ENCODE measurements at regions not wholly inside any gene's neighbourhood (a gene's known extent, or its start where the extent isn't known, plus 50 kb on each side); places are given as distances from the start of the nearest gene placed in this dataset.

DNA sequence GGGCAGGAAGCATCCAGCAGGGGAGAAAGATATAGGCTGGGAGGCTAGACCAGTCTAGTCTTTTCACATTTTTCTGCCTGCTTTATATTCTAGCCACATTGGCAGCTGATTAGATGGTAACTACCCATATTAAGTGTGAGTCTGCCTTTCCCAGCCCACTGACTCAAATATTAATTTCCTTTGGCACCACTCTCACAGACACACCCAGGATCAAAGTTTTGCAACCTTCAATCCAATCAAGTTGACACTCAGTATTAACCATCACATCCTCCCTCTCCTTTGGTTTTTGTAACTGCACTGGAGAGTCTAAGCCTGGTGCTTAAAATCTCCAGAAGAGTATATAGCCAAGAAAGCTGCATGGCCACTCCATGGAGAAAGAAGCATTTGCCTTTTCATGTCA, 560.4 kb downstream of the GRXCR1 start:
- Histone ChIP-seq H3K27ac (ENCODE audit: control insufficient read depth, insufficient read depth, low read length) (no peak overlapping the region), H3K4me1 (ENCODE audit: control insufficient read depth, extremely low read depth, insufficient read depth, low read length) (peaks cover 12% of the 10 kb centered on the region), H3K36me3 (ENCODE audit: control insufficient read depth in 2 of 2, extremely low read depth in 1 of 2, insufficient read depth in 2 of 2, low read length in 2 of 2) (no peaks in the 10 kb centered on the region), H3K9me1 (ENCODE audit: control insufficient read depth, extremely low read depth, insufficient read depth, low read length) (no peaks in the 10 kb centered on the region), H3K79me2 (ENCODE audit: control insufficient read depth, insufficient read depth, low read length) (no peaks in the 10 kb centered on the region), H4K20me1 (ENCODE audit: control insufficient read depth, extremely low read depth, insufficient read depth, low read length) (no peaks in the 10 kb centered on the region), H3K9ac (ENCODE audit: control insufficient read depth, extremely low read depth, insufficient read depth, low read length) (no peak overlapping the region), H2AFZ (ENCODE audit: control insufficient read depth, low read length) (no peak overlapping the region), H3K9me3 (ENCODE audit: control insufficient read depth, low read depth, low read length) (no peaks in the 10 kb centered on the region), H3K4me3 (ENCODE audit: control insufficient read depth in 2 of 3, extremely low read depth in 1 of 3, insufficient read depth in 2 of 3, low read depth in 1 of 3, low read length in 3 of 3) (no peak overlapping the region), H3K4me2 (ENCODE audit: control insufficient read depth, extremely low read depth, insufficient read depth, low read depth, low read length) (no peak overlapping the region), H3K27me3 (ENCODE audit: control insufficient read depth, extremely low read depth, insufficient read depth, low read length) (no peaks in the 10 kb centered on the region)
- FAIRE-seq (no peak), DNase-seq (ENCODE audit: low read depth, low spot score) (no peak)
- dilution Hi-C loops (cut with MboI; ENCODE audit: extremely low pct_ligation_motif_present, low sequenced_read_pairs): no loop called here
- no peak for TF ChIP-seq EZH2 (IDR thresholded peaks at IDR 0.05; ENCODE audit: low read length)
- TF ChIP-seq, protein P1, sequence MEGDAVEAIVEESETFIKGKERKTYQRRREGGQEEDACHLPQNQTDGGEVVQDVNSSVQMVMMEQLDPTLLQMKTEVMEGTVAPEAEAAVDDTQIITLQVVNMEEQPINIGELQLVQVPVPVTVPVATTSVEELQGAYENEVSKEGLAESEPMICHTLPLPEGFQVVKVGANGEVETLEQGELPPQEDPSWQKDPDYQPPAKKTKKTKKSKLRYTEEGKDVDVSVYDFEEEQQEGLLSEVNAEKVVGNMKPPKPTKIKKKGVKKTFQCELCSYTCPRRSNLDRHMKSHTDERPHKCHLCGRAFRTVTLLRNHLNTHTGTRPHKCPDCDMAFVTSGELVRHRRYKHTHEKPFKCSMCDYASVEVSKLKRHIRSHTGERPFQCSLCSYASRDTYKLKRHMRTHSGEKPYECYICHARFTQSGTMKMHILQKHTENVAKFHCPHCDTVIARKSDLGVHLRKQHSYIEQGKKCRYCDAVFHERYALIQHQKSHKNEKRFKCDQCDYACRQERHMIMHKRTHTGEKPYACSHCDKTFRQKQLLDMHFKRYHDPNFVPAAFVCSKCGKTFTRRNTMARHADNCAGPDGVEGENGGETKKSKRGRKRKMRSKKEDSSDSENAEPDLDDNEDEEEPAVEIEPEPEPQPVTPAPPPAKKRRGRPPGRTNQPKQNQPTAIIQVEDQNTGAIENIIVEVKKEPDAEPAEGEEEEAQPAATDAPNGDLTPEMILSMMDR (optimal IDR thresholded peaks at IDR 0.05 in 1 of 3, IDR thresholded peaks at IDR 0.05 in 1 of 3, conservative IDR thresholded peaks at IDR 0.05 in 1 of 3; ENCODE audit: extremely low read depth in 1 of 3, insufficient read depth in 2 of 3, low read length in 3 of 3): no peak

DNA sequence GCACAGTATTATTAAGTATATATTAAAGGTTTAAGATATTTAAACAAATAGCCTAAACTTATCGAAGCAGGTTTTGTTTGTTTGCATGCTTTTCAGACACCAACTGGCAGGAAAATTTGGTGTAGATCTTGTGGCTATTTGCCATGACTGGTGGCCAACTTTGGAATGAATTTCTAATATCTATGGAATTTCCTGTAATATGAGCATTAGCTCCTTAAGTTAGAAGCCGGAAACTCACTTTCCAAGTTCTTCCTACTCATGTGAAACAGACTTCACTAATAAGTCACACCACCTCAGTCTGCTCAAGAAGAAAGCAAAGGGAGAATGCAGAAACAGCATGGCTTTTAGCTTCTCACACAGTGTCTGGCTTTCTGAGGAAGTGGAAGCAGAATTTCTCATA, 563.9 kb downstream of the GRXCR1 start:
- Histone ChIP-seq H3K79me2 (ENCODE audit: control insufficient read depth, insufficient read depth, low read length) (no peaks in the 10 kb centered on the region), H3K36me3 (ENCODE audit: control insufficient read depth in 2 of 2, extremely low read depth in 1 of 2, insufficient read depth in 2 of 2, low read length in 2 of 2) (no peaks in the 10 kb centered on the region), H2AFZ (ENCODE audit: control insufficient read depth, low read length) (no peak overlapping the region), H3K4me3 (ENCODE audit: control insufficient read depth in 2 of 3, extremely low read depth in 1 of 3, insufficient read depth in 2 of 3, low read depth in 1 of 3, low read length in 3 of 3) (peak overlapping the region in 1 of 3 experiments; percentile 10), H4K20me1 (ENCODE audit: control insufficient read depth, extremely low read depth, insufficient read depth, low read length) (no peaks in the 10 kb centered on the region), H3K9me1 (ENCODE audit: control insufficient read depth, extremely low read depth, insufficient read depth, low read length) (no peaks in the 10 kb centered on the region), H3K9ac (ENCODE audit: control insufficient read depth, extremely low read depth, insufficient read depth, low read length) (no peak overlapping the region), H3K27ac (ENCODE audit: control insufficient read depth, insufficient read depth, low read length) (peak overlapping the region; percentile 52), H3K4me1 (ENCODE audit: control insufficient read depth, extremely low read depth, insufficient read depth, low read length) (peaks cover 14% of the 10 kb centered on the region), H3K27me3 (ENCODE audit: control insufficient read depth, extremely low read depth, insufficient read depth, low read length) (no peaks in the 10 kb centered on the region), H3K9me3 (ENCODE audit: control insufficient read depth, low read depth, low read length) (no peaks in the 10 kb centered on the region), H3K4me2 (ENCODE audit: control insufficient read depth, extremely low read depth, insufficient read depth, low read depth, low read length) (peak overlapping the region; percentile 42)
- DNase-seq (ENCODE audit: low read depth, low spot score) (peak; percentile 2), FAIRE-seq (peak; percentile 69)
- dilution Hi-C loops (cut with MboI; ENCODE audit: extremely low pct_ligation_motif_present, low sequenced_read_pairs): no loop called here
- no peak for TF ChIP-seq EZH2 (IDR thresholded peaks at IDR 0.05; ENCODE audit: low read length)
- TF ChIP-seq, protein P1 (optimal IDR thresholded peaks at IDR 0.05 in 1 of 3, IDR thresholded peaks at IDR 0.05 in 1 of 3, conservative IDR thresholded peaks at IDR 0.05 in 1 of 3; ENCODE audit: extremely low read depth in 1 of 3, insufficient read depth in 2 of 3, low read length in 3 of 3): no peak

All from keratinocyte (primary cell).